MV-4-11 (cell line): ENCODE measurements at regions not wholly inside any gene's neighbourhood (a gene's known extent, or its start where the extent isn't known, plus 50 kb on each side); places are given as distances from the start of the nearest gene placed in this dataset.
"Not testable (repeated sequence)": the region's sequence is repeated elsewhere in the genome, so short reads cannot be mapped to it uniquely, and the experiment has no call there.

Experiments
- DNase-seq: peaks from one replicate; lab custom pipeline; 2025; lab: John Stamatoyannopoulos, UW

GRCh38 chr21:35528116-35529042 lies 479.3 kb upstream of the RUNX1 start:
- DNase-seq: peak; percentile 83

GRCh38 chr21:35527358-35527757 lies 478.3 kb upstream of the RUNX1 start:
- no peak for DNase-seq

GRCh38 chr21:35525443-35525842 lies 476.3 kb upstream of the RUNX1 start:
- peak; percentile 42 for DNase-seq

GRCh38 chr21:35521852-35522505 lies 472.9 kb upstream of the RUNX1 start:
- no peak for DNase-seq

DNA sequence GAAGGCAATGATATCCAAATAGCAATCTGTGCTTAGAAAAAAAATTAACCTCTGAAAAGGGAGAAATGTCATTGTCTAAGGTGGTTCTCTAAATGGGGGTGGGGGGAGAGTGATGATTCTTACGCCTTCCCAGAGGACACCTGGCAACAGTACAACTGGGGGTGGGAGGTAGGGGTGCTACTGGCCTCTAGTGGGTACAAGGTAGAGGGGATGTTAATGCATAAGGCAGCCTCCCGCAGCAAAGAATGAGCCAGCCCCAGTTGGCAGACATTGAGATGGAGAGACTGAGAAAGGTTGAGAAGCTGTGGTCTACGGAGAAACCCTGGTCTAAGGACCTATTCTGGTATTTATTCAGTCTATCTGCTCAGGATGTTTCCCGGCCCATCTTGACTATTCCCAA lies 472.2 kb upstream of the RUNX1 start:
- no peak for DNase-seq

GRCh38 chr21:35520856-35521255 lies 471.8 kb upstream of the RUNX1 start:
- DNase-seq: no peak

GRCh38 chr21:35520302-35520701 lies 471.2 kb upstream of the RUNX1 start:
- no peak for DNase-seq

DNA sequence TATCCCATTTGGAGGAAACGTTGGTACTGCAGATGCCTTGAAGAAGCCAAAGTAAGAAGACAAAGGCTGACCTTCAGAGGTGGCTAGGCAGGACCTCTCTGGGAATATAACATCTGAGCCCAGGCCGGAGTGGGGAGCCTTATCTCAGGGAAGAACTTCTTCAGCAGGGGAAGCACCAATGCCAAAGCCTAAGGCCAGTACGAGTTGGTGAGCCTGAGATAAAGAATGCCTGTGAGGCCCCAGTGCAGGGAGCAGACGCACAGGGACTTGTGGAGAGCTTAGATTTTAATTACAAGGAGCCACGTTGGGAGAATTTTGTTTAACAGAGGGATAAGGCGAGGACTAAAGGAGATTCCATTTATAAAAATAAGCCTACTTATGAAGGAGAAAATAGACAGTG lies 468.8 kb upstream of the RUNX1 start:
- no peak for DNase-seq

DNA sequence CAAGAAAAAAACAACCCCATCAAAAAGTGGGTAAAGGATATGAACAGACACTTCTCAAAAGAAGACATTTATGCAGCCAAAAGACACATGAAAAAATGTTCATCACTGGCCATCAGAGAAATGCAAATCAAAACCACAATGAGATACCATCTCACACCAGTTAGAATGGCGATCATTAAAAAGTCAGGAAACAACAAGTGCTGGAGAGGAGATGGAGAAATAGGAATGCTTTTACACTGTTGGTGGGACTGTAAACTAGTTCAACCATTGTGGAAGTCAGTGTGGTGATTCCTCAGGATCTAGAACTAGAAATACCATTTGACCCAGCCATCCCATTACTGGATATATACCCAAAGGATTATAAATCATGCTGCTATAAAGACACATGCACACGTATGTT lies 467.2 kb upstream of the RUNX1 start:
- DNase-seq: not testable (repeated sequence)

DNA sequence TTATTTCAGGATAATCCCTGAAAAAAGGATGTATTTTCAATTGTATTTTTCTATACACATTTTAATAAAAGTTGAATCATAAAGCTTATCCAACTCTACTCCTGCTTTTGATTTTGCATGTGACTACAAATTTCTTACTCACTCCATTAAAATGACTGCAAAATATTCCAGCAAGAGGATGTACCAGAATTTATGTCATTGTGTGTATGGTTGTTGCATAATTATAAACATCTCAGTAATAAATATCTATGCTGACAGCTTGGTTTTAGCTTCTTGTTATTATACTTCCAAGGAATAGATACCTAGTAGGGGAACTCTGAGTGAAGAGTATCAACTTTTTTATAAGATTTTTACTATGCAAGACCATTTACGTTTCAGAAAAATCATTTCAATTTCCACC lies 463.2 kb upstream of the RUNX1 start:
- DNase-seq: peak; percentile 22

DNA sequence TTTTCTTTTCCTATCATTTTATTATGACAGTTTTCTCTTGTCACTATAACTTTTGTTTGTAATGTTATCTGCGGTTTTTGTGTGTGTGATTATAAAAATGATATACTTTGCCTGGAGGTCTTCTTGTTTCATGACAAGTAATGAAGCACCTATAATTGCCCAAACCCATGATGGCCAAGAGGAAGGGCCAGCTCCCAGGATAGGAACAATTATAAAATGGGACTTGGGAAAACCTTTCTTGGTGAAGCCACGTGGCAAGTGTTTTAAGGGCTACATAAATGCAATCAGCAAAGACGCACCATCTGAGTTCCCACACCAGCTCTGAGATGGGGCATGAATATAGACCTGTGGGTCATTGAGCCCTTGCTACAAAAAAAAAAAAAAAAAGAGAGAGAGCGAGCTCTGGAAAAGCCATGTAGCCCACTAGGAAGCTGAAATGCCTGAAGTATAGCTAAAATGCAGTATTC lies 462.6 kb upstream of the RUNX1 start:
- peak; percentile 53 for DNase-seq

DNA sequence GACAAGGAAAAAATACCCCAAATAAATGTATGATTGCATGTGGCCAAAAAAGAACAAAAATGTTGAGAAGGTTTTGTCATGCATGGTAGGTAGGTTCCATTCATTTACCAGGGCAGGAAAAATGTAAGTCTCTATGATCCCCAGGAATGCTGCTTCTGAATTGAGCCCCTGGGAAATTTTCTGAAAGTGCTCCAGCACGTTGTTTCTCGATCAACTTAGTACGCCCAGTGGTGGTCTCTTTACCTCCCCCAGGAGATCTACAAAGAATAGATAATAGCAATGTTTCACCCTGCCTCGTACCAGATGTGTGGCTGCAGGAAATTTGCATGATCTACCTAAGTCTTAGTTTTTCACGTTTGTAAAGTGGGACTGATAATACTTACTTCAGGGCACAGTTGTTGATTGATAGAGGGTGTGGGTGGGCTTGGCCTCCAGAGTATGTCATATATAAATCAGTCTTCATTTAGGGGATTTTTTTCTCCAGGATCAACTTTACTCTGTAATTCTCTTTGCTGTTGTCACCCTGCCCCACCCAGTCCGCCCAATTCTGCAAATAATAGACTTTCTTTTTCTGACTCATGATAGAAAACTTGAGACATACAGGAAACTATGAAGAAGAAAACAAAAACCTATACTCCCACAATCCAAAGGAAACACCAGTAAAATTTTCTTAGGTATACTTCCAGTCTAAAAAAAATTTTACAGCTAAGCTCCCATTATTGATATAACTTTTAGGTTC lies 462.0 kb upstream of the RUNX1 start:
- DNase-seq: no peak

- no peak for DNase-seq
Observed at GRCh38 chr21:35510294-35510693, 461.2 kb upstream of the RUNX1 start.

- DNase-seq: peak; percentile 92
Observed at GRCh38 chr21:35509001-35509704, 460.1 kb upstream of the RUNX1 start.

- peak; percentile 99 for DNase-seq
Observed at GRCh38 chr21:35508139-35508888, 459.2 kb upstream of the RUNX1 start.

DNA sequence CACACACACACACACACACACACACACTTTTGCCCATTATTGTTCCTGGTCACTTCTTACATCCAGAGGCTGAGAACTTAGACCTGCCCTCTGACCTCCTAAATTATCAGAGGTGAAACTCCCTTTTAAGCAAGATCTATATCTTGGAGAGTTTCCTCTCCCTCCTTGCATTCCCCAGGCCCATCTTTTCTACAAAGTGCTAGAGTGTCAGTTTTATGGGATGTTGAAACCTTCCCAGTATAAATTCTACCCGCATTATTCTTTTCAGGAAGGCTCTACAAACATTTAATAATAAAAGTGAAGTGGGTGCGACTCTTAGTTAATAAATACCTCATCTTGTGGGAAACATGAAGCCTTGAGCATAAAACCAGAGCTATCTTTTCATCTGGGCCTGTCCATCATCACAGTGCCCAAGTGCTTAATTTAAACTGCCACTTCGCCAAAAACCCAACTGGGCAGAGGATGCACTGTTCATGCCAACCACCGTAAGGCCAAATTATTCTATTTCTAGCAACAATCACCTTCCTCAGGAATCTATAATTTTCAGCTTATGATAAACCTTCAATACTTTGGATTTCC lies 458.2 kb upstream of the RUNX1 start:
- no peak for DNase-seq

GRCh38 chr21:35506771-35507170 lies 457.7 kb upstream of the RUNX1 start:
- DNase-seq: no peak

DNA sequence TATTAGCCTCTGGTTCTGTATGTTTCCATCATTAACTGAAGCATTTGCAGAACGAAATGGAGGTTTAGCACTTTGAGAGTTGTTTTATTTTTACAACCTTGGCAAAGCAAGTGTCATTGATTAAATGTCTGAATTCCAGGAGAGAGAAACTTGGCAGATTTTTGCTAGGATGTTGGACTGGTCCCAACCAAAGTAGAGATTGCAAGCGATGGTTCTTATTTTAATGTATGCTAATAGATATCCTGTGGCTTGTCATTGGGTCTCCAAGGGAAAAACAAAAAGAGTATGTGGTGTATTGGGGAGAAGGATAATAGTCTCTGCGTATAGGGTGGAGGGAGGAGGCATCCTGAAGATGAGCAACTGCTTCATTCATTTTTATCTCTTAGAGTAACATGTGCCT lies 457.2 kb upstream of the RUNX1 start:
- DNase-seq: no peak

- DNase-seq: no peak
Observed at GRCh38 chr21:35504951-35505466, 455.9 kb upstream of the RUNX1 start.

GRCh38 chr21:35504277-35504676 lies 455.2 kb upstream of the RUNX1 start:
- peak; percentile 33 for DNase-seq

DNA sequence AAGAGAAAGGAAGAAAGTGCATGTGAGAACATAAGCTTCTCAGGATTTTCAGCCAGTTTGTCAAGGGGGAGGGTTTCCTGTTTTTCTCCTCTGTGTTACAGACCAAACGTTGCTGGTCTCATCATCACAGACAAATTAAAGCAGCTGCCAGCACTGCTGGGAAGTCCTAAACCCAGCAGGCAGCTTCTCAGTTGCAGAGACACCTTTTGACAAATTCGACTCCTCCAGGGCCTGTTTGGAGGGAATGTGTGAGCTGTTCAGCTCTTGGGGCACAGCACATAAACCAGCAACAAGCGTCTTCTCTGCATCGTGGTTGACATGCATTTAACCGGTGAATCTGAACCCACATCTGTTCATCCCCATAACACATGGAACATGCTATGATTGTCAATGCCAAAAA lies 454.6 kb upstream of the RUNX1 start:
- DNase-seq: peak; percentile 73
